Fibroblast of upper back skin (primary cell): ENCODE measurements at regions not wholly inside any gene's neighbourhood (a gene's known extent, or its start where the extent isn't known, plus 50 kb on each side); places are given as distances from the start of the nearest gene placed in this dataset.

Source experiments
- DNase-seq: peaks from one replicate; pipeline ENCODE4 v3.0.0-alpha.2; 2013

DNA sequence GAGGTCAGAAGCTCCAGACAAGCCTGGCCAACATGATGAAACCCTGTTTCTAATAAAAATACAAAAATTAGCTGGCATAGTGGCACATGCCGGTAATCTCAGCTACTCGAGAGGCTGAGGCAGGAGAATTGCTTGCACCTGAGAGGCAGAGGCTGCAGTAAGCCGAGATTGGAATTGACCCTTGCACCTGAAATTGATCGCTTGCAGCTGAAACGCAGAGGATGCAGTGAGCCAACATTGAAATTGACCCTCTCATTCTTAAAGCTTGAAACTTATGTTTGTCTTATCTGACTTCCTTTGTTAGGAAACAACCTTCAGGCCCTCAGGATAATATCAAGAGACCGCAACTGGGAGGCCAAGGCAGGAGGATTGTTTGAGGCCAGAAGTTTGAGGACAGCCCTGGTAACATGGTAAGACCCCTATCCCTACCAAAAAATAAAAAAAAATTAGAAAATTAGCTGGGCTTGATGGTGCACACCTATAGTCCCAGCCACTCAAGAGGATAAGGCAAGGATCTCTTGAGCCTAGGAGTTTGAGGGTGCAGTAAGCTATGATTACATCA, 376.6 kb upstream of the XYLT1 start:
- DNase-seq: no peak

GRCh38 chr16:17846030-17846429, 375.3 kb upstream of the XYLT1 start:
- no peak for DNase-seq

- no peak for DNase-seq
Measured at GRCh38 chr16:17845031-17845430, 374.3 kb upstream of the XYLT1 start.

DNA sequence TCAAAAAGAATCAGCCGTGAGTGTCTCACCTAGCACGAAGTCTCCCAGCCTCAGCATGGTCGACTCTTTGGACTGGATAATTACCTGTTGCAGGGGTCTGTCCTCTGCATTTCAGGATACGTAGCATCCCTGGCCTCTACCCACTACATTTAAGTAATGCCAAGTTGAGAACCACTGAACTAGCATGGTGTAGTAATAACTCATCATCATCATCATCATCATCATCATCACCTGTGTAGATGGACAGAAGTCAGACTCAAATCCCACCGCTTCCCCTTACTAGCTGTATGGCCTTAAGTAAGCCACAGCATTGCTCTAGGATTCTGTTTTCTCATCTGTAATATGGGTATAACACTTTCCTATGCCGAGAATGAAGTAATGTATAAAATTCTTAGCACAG, 373.1 kb upstream of the XYLT1 start:
- no peak for DNase-seq

DNA sequence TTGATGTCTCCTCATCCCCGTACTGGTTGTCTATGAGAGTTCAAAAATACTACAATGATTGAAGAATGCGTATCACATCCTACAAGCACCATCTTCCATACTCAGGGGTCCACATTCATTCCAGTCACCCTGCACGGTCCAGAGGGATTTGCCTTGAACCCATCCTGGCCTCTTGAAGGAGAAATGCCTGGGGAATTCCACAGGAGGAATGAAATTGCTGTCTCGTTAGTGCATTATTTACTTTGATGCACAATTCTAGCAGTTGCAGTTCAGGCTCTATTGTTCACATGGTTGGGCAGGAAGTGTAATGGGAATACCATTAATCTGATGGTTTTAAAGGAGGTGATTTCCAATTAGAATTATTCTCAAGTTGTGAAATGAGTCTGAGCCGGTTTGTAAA, 369.1 kb upstream of the XYLT1 start:
- DNase-seq: no peak

DNA sequence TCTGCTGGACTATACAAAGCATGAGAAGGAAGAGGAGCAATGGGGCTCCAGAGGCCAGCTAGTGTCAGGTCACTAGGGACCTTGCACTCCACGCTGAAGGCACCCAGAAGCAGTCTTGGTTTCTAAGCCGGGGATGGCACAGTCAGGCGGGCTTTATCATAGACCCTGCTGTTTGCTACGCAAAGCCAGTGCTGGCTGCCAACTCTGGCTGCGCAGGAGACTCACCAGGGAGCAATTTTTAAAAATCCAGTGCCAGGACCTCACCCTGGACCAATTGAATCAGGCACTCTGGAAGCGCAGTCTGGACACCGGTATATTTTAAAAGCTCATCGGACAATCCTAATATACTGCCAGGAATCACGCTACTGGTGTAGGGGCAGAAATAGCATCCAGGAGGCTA, 368.5 kb upstream of the XYLT1 start:
- DNase-seq: no peak

DNA sequence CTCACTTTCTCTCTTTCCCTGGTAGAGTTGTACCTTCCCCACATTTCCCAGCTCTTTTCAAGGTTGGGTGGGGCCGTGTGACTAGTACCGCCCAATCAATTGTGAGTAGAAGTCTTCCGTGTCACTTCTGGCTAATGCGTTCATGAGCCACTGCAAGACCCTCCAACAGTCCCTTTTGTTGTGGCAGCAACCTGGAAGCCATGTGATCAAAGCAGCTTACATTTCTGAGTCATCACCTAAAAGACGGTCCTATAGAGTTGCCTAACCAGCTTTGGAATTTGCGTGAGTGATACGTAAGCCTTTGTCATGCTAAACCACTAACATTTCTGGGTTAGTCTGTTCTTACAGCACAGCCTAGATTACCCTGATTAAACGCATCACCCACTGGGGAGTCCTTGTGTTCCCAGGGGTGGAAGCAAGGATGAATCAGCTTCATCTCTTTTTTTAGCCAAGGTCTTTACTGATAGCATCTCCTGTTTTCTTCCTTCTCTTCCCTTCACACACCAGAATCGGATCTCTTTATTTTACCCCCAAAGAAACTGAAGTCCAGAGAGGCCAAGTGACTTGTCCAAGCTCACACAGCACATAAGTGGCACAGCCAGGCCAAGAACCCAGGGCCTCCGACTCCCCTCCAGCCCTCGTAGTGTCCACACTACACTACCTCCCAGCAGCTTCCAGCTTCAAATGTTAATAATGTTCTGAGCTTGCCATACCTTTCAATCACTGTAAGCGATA, 366.3 kb upstream of the XYLT1 start:
- peak; percentile 99 for DNase-seq

- DNase-seq: peak; percentile 38
Measured at GRCh38 chr16:17835118-17835876, 364.5 kb upstream of the XYLT1 start.

- peak; percentile 24 for DNase-seq
Measured at GRCh38 chr16:17832738-17833137, 362.0 kb upstream of the XYLT1 start.

DNA sequence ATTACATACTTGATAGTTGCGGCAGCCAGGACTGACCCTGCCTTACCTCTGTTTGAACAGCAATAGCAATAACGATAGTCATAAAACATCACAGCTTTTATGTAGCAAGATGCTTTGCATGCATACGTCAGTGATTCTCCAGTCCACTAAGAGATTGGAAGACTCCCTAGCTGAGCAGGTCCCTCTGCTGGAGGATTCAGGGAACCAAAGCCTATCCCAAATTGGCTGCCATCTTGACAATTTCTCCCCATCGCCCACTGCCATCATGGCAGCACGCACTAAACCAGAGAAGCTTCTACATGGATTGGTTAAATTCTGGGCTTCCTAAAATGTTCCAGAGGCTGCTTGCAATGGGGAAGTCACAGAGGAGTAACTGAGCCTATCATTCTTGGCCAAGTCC, 360.6 kb upstream of the XYLT1 start:
- DNase-seq: peak; percentile 26

DNA sequence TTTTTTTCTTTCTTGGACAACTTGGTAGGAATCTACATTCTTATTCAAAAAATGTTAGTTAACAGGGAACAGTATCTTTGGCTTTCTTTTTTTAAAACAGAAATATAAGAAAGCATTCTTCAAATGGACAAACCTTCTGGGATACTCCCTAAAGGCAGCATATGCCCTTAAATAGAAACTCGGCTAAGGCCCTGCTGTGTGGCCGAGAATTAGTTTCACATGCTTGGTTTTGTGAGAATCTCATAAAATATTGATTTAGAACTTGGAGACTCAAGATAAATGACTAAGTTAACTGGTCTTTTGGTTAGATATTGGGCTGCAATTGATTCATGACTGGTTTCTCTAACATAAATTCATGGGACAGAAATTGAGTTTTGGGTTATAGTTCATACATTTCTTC, 359.9 kb upstream of the XYLT1 start:
- no peak for DNase-seq

GRCh38 chr16:17829811-17830210, 359.1 kb upstream of the XYLT1 start:
- DNase-seq: peak; percentile 63

DNA sequence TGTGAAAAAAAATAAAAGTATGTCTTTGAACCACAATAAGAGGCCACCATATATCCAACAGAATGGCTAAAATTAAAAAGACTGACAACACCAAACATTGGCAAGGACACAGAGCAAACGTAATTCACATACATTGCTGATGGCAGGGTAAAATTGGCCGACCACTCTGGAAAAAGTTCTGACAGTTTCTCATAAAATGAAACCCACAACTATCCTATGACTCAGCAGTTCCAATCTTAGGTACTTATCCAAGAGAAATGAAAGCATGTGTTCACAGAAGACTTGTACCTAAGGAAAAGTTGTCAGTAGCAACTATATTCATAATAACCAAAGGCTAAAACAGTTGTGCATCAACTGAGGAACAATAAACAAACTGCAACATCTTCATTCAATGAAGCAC, 357.3 kb upstream of the XYLT1 start:
- DNase-seq: peak; percentile 97

DNA sequence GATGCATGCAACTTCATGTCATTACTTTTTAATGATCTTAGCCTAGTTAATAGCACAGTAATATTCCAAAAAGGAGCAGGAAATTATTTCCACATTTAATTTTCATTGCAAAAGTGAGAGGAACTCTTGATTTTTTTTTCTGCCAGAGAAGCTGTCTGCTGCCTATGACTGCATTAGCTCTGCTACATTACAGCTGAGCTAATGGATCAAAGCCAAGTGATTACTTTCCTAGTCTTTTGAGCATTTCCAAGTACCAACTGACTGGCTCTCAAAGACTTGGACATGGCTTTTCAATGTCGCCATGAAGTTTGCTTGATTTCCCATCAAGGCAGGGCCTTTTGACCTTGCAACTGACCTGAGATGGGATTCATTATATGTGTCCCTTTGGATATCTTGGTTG, 356.6 kb upstream of the XYLT1 start:
- DNase-seq: peak; percentile 68

GRCh38 chr16:17817943-17818342, 347.2 kb upstream of the XYLT1 start:
- no peak for DNase-seq

GRCh38 chr16:17817260-17817659, 346.5 kb upstream of the XYLT1 start:
- peak; percentile 21 for DNase-seq

GRCh38 chr16:17812771-17813170, 342.0 kb upstream of the XYLT1 start:
- DNase-seq: no peak

- peak; percentile 86 for DNase-seq
Measured at GRCh38 chr16:17804857-17805256, 334.1 kb upstream of the XYLT1 start.

- peak; percentile 98 for DNase-seq
Measured at GRCh38 chr16:17803625-17804410, 333.1 kb upstream of the XYLT1 start.

GRCh38 chr16:17802571-17802970, 331.8 kb upstream of the XYLT1 start:
- DNase-seq: peak; percentile 65

DNA sequence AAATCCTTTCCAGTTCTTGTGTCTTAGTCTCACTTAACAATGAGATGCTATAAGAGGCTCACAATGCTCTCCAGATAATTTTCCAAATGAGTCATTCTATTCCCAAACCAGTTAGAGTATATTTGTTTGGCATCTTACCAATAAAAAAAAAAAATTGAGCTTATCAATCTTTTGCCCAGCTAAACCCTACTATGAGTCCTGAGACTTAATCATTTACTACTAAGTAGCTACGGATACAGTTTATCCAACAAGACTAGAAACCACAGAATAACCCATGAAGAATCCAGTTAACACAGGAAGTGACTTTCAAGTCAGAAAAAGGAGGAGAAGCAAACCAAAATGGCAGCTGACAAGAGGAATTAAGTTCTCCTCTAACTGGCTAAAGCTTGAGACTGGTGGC, 330.3 kb upstream of the XYLT1 start:
- DNase-seq: peak; percentile 73

DNA sequence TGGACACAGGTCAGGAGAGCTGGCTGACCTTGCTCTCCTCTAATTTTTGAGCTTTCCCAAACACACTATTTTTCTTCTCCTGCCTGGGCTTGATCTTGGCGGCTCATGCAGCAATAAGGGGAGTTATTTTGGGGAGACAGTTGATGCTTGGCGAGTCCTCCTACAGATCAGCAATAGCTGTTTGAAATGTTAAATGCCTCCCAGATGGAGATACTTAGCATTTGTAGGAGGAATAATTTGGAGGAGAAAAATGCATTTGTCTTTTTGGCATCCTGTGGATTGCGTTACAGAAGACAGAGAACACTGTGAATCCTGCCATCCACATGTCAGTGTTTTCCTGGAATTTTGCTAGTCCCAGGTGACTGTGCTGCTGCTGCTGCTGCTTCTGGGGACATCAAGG, 328.0 kb upstream of the XYLT1 start:
- no peak for DNase-seq

DNA sequence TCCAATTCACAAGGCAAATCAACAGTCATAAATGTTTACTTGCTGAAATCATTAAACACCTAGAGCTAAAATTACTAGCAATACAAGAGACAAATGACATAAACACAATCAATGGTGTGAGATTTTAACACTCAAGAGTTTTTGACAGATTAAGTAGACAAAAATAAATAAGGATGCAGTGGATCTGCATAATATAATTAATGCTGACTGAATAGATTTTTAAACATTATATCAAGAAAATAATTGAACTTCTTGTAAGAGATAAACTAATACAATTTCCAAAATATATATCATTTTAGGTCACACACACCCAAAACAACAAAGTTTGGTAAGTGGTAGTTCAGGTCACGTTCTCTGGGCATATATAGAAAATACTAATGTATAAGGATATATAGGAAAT, 322.6 kb upstream of the XYLT1 start:
- no peak for DNase-seq
